Mesendoderm (in vitro differentiated cells): ENCODE measurements at regions not wholly inside any gene's neighbourhood (a gene's known extent, or its start where the extent isn't known, plus 50 kb on each side); places are given as distances from the start of the nearest gene placed in this dataset.
"Not testable (repeated sequence)": the region's sequence is repeated elsewhere in the genome, so short reads cannot be mapped to it uniquely, and the experiment has no call there.

ENCODE experiments used
- DNase-seq: peaks from one replicate; pipeline ENCODE4 v3.0.0; 2013
- H2AK5ac ChIP-seq: 2 replicates; pipeline ENCODE4 v1.6.1; 2013; ENCODE audit warnings: low read length, inconsistent platforms
- H2BK120ac ChIP-seq: 2 replicates; pipeline ENCODE4 v1.6.1; 2013; ENCODE audit warnings: low read depth, mild to moderate bottlenecking, low read length, moderate library complexity, mixed read lengths
- H2BK15ac ChIP-seq: replicated peaks from 2 replicates; pipeline ENCODE4 v1.6.1; 2013; ENCODE audit warnings: low read depth, mild to moderate bottlenecking, moderate library complexity
- H2BK5ac ChIP-seq: 2 replicates; pipeline ENCODE4 v1.6.1; 2013; ENCODE audit warnings: low read length, inconsistent platforms
- H3K18ac ChIP-seq: 2 replicates; pipeline ENCODE4 v1.6.1; 2013; ENCODE audit warnings: mild to moderate bottlenecking, low read length, mixed read lengths
- H3K23ac ChIP-seq: one replicate; pipeline ENCODE4 v1.6.1; 2013; ENCODE audit warnings: low read length
- H3K27ac ChIP-seq: 2 replicates; pipeline ENCODE4 v1.5.1; 2013; ENCODE audit warnings: low read depth, mild to moderate bottlenecking, inconsistent platforms, low read length, moderate library complexity
- H3K27me3 ChIP-seq: 2 replicates; pipeline ENCODE4 v1.6.1; 2013; ENCODE audit warnings: low read length, control low read depth, mild to moderate bottlenecking, inconsistent platforms; ENCODE audit not compliant: insufficient read depth, poor library complexity
- H3K36me3 ChIP-seq: 2 replicates; pipeline ENCODE4 v1.6.1; 2013; ENCODE audit warnings: low read length, inconsistent platforms; ENCODE audit not compliant: control insufficient read depth, insufficient read depth
- H3K4ac ChIP-seq: one replicate; pipeline ENCODE4 v1.6.1; 2013; ENCODE audit warnings: low read depth, mild to moderate bottlenecking, low read length, moderate library complexity
- H3K4me1 ChIP-seq: 2 replicates; pipeline ENCODE4 v1.6.1; 2013; ENCODE audit warnings: low read depth, low read length, inconsistent platforms; ENCODE audit not compliant: control insufficient read depth
- H3K4me2 ChIP-seq: 2 replicates; pipeline ENCODE4 v1.6.1; 2013; ENCODE audit warnings: low read length
- H3K4me3 ChIP-seq: 2 replicates; pipeline ENCODE4 v1.5.1; 2013; ENCODE audit warnings: mild to moderate bottlenecking, low read length
- H3K56ac ChIP-seq: one replicate; pipeline ENCODE4 v1.6.1; 2013; ENCODE audit warnings: low read length
- H3K79me1 ChIP-seq: 2 replicates; pipeline ENCODE4 v1.6.1; 2013; ENCODE audit warnings: low read length, inconsistent platforms
- H3K79me2 ChIP-seq: 2 replicates; pipeline ENCODE4 v1.6.1; 2013; ENCODE audit warnings: mild to moderate bottlenecking, low read length; ENCODE audit not compliant: control insufficient read depth, insufficient read depth
- H3K9ac ChIP-seq: 2 replicates; pipeline ENCODE4 v1.6.1; 2013; ENCODE audit warnings: low read length, inconsistent platforms
- H4K5ac ChIP-seq: one replicate; pipeline ENCODE4 v1.6.1; 2013; ENCODE audit warnings: low read length
- H4K8ac ChIP-seq: one replicate; pipeline ENCODE4 v1.6.1; 2013; ENCODE audit warnings: low read depth, mild to moderate bottlenecking, control low read depth, low read length, moderate library complexity
- WGBS: extraction: QIAGEN DNeasy Blood & Tissue Kit; methylation state at CpG from one replicate; pipeline ENCODE4 v1.1.7; 2013; ENCODE audit warnings: low lambda C conversion rate, missing lambda C conversion rate; ENCODE audit not compliant: insufficient coverage; ENCODE audit errors: extremely low coverage; 5-methylcytosine and 5-hydroxymethylcytosine counted together

DNA sequence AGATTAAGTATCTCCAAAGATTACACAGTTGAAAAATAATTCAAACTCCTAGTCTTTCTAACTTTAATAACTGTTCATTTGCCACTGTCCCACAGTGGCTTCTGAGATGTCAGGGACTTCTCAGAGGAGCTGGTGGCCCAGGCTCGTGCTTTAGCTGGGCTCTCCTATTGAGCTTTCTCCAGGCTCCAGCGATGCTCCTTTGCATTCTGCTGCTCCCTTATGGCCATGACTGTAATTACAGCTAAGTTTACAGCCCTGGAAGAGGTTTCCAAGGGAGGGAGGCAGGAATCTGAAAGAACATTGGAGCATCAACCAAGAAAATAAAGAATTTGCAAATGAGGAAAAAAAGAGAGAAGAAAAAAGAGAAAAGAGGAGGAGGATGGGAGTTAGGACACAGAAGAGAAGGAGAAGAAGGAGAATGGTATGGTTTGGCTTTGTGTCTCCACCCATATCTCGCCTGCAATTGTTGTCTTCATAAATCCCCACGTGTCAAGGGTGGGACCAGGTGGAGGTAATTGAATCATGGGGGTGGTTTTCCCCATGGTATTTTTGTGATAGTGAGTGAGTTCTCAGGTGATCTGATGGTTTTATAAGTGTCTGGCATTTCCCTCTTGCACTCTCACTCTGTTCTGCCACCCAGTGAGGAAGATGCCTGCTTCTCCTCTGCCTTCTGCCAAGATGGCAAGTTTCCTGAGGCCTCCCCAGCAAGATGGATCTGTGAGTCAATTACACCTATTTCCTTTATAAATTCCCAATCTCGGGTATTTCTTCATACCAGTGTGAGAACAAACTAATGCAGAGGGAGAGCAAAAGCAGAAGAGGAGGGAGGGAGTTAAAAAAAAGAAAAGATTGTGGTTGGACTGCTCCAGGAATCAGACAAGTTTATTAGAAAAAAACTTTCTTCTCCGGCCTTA, 857.0 kb downstream of the KCNA4 start:
- no peaks in the 10 kb centered on the region for H3K79me2 ChIP-seq
- no CpG with 5 or more reads among the region's 6 CpGs for WGBS
- no peak overlapping the region for H3K9ac ChIP-seq
- H2BK5ac ChIP-seq: no peak overlapping the region
- no peak overlapping the region for H4K5ac ChIP-seq
- no peaks in the 10 kb centered on the region for H3K4me1 ChIP-seq
- H3K18ac ChIP-seq: no peak overlapping the region
- H3K4me2 ChIP-seq: no peak overlapping the region
- no peak overlapping the region for H3K56ac ChIP-seq
- H3K27ac ChIP-seq: no peak overlapping the region
- H3K4ac ChIP-seq: no peak overlapping the region
- no peaks in the 10 kb centered on the region for H3K27me3 ChIP-seq
- no peak overlapping the region for H2BK15ac ChIP-seq
- H2AK5ac ChIP-seq: no peak overlapping the region
- H2BK120ac ChIP-seq: no peak overlapping the region
- no peaks in the 10 kb centered on the region for H3K79me1 ChIP-seq
- H3K36me3 ChIP-seq: no peaks in the 10 kb centered on the region
- DNase-seq: peak; percentile 82
- H3K4me3 ChIP-seq: no peak overlapping the region
- H3K23ac ChIP-seq: no peak overlapping the region
- no peak overlapping the region for H4K8ac ChIP-seq

DNA sequence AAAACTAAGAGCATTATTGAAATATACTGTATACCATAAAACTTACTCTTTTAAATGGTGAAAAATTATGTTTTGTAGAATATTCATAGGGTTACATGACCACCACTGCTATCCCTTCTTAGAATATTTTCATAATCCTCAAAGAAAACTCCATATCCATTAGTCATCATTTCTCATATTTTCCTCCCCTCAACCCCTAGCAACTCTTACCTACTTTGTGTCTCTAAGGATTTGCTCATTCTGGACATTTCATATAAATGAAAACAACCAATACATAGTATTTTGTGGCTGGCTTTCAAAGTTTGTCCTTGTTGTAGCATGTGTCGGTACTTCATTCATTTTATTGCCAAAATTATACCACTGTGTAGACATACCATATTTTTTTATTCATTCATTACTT, 863.8 kb downstream of the KCNA4 start:
- no peak overlapping the region for H2BK5ac ChIP-seq
- no peak overlapping the region for H3K18ac ChIP-seq
- H3K56ac ChIP-seq: no peak overlapping the region
- H3K9ac ChIP-seq: no peak overlapping the region
- no peak overlapping the region for H3K4me3 ChIP-seq
- WGBS: no CpG with 5 or more reads among the region's 1 CpG
- no peak overlapping the region for H3K4me2 ChIP-seq
- no peak overlapping the region for H3K23ac ChIP-seq
- H3K27me3 ChIP-seq: no peaks in the 10 kb centered on the region
- no peaks in the 10 kb centered on the region for H3K36me3 ChIP-seq
- H2BK120ac ChIP-seq: no peak overlapping the region
- no peak overlapping the region for H3K27ac ChIP-seq
- H2BK15ac ChIP-seq: no peak overlapping the region
- H3K79me1 ChIP-seq: no peaks in the 10 kb centered on the region
- no peak overlapping the region for H2AK5ac ChIP-seq
- H3K79me2 ChIP-seq: no peaks in the 10 kb centered on the region
- H3K4me1 ChIP-seq: no peaks in the 10 kb centered on the region
- H4K5ac ChIP-seq: no peak overlapping the region
- H4K8ac ChIP-seq: no peak overlapping the region
- no peak for DNase-seq
- no peak overlapping the region for H3K4ac ChIP-seq

DNA sequence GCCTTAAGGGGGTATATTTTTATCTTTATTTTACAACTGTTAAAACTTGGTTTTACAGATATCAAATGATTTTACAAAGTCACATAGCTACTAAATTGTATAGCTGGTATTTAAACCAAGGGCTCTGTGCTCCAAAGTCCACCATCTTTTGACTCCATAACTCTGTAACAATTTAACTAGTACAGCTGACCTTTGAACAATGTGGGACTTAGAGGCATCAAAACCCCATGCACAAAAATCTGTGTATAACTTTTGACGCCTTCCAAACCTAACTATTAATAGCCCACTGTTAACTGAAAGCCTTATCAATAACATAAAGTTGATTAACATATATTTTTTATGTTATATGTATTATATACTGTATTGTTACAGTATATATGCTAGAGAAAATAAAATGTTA, 874.3 kb downstream of the KCNA4 start:
- H3K4ac ChIP-seq, H3K4me2 ChIP-seq, H2AK5ac ChIP-seq, H3K18ac ChIP-seq, H3K56ac ChIP-seq, H3K9ac ChIP-seq, H4K5ac ChIP-seq, H3K27me3 ChIP-seq, H3K36me3 ChIP-seq, H3K4me1 ChIP-seq, H2BK15ac ChIP-seq, H2BK120ac ChIP-seq, H3K79me2 ChIP-seq, H3K79me1 ChIP-seq, H3K4me3 ChIP-seq, H2BK5ac ChIP-seq, DNase-seq, H3K27ac ChIP-seq, H4K8ac ChIP-seq, H3K23ac ChIP-seq: not testable (repeated sequence)
- WGBS: no CpG with 5 or more reads among the region's 1 CpG

DNA sequence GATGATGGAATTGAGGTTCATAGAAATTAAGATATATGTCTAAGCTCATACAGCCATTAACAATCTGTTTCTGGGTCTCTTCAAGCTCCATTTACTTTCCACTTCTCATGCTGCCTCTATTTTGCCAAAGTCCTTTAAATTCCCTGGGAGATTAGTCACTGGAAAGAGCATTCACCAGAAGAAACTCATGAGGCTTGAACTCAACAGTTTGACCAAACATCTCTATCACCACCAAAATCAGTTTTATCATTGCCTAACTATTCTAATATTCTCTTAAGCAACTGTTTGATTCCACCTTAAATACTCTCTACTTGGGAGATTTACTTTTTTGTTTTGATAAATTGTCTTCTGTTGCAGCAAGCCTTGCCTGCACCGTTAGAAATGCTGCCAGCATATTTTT, 881.3 kb downstream of the KCNA4 start:
- Histone ChIP-seq H4K5ac (no peak overlapping the region), H2BK5ac (no peak overlapping the region), H3K4me3 (no peak overlapping the region), H3K4ac (no peak overlapping the region), H2AK5ac (no peak overlapping the region), H3K23ac (no peak overlapping the region), H3K4me1 (no peaks in the 10 kb centered on the region), H3K79me1 (no peaks in the 10 kb centered on the region), H3K56ac (no peak overlapping the region), H3K27ac (no peak overlapping the region), H3K27me3 (no peaks in the 10 kb centered on the region), H3K79me2 (no peaks in the 10 kb centered on the region), H3K4me2 (no peak overlapping the region), H3K36me3 (no peaks in the 10 kb centered on the region), H2BK15ac (no peak overlapping the region), H3K9ac (no peak overlapping the region), H4K8ac (no peak overlapping the region), H3K18ac (no peak overlapping the region), H2BK120ac (no peak overlapping the region)
- no peak for DNase-seq
- no CpG with 5 or more reads among the region's 1 CpG for WGBS

DNA sequence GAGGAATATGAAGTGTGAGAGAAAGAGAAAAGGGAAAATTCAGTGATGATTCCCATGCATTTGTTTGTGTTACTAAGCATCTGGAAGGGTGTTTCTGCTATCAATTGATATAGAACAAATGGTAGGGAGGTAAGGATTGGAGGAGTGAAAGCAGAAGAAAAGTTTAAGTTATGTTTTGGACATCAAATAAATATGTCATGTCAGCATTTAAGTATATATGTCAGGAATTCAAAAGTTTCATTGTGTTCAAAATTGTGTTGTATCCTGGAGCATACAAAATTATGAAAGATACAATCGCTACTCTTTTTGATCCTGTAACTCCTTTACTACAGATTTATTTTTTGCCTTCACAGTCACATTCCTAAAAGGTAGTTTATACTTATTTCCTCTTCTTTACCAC, 885.8 kb downstream of the KCNA4 start:
- H2AK5ac ChIP-seq: no peak overlapping the region
- no peaks in the 10 kb centered on the region for H3K79me2 ChIP-seq
- no CpG with 5 or more reads among the region's 1 CpG for WGBS
- no peaks in the 10 kb centered on the region for H3K79me1 ChIP-seq
- no peak overlapping the region for H2BK15ac ChIP-seq
- H3K56ac ChIP-seq: no peak overlapping the region
- DNase-seq: no peak
- H3K4me1 ChIP-seq: no peaks in the 10 kb centered on the region
- H3K18ac ChIP-seq: no peak overlapping the region
- H3K27me3 ChIP-seq: no peaks in the 10 kb centered on the region
- no peak overlapping the region for H3K27ac ChIP-seq
- no peak overlapping the region for H3K23ac ChIP-seq
- no peak overlapping the region for H3K9ac ChIP-seq
- no peak overlapping the region for H2BK5ac ChIP-seq
- H3K4me3 ChIP-seq: no peak overlapping the region
- no peak overlapping the region for H3K4me2 ChIP-seq
- no peak overlapping the region for H4K8ac ChIP-seq
- H4K5ac ChIP-seq: no peak overlapping the region
- H3K4ac ChIP-seq: no peak overlapping the region
- no peaks in the 10 kb centered on the region for H3K36me3 ChIP-seq
- H2BK120ac ChIP-seq: no peak overlapping the region

DNA sequence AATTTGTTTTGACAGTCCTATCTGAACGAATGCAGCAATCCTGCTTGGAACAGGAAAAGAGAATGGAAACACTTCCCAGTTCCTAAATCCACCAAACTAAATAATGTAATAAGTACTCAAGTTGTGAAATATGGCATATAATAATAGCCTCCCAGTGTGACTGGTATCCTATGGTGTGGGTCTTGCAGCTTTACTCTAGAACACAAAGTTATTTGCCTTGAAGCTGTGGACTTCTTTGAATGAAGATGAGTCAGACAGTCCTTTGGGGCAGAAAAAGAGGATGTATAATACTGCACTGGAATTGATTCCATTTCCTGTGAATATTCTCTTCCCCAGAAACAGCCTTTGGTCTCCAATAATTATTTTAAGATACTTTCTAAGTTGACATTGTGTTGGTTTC, 887.0 kb downstream of the KCNA4 start:
- Histone ChIP-seq H3K4me3 (no peak overlapping the region), H3K4me1 (no peaks in the 10 kb centered on the region), H2AK5ac (no peak overlapping the region)

More for the DNA sequence above, 887.0 kb downstream of the KCNA4 start:
- no CpG with 5 or more reads among the region's 1 CpG for WGBS
- no peak for DNase-seq
- Histone ChIP-seq H3K23ac (no peak overlapping the region), H3K36me3 (no peaks in the 10 kb centered on the region), H2BK5ac (no peak overlapping the region), H3K79me1 (no peaks in the 10 kb centered on the region), H3K56ac (no peak overlapping the region), H4K8ac (no peak overlapping the region), H3K18ac (no peak overlapping the region), H3K4me2 (no peak overlapping the region), H2BK120ac (no peak overlapping the region), H3K4ac (no peak overlapping the region), H3K79me2 (no peaks in the 10 kb centered on the region), H3K9ac (no peak overlapping the region), H3K27ac (no peak overlapping the region), H2BK15ac (no peak overlapping the region), H3K27me3 (no peaks in the 10 kb centered on the region), H4K5ac (no peak overlapping the region)
